ENCODE measurements at regions not wholly inside any gene's neighbourhood (a gene's known extent, or its start where the extent isn't known, plus 50 kb on each side); places are given as distances from the start of the nearest gene placed in this dataset.
A peak's percentile ranks its signal among the peaks of the same experiment; 100 is the strongest.

DNA sequence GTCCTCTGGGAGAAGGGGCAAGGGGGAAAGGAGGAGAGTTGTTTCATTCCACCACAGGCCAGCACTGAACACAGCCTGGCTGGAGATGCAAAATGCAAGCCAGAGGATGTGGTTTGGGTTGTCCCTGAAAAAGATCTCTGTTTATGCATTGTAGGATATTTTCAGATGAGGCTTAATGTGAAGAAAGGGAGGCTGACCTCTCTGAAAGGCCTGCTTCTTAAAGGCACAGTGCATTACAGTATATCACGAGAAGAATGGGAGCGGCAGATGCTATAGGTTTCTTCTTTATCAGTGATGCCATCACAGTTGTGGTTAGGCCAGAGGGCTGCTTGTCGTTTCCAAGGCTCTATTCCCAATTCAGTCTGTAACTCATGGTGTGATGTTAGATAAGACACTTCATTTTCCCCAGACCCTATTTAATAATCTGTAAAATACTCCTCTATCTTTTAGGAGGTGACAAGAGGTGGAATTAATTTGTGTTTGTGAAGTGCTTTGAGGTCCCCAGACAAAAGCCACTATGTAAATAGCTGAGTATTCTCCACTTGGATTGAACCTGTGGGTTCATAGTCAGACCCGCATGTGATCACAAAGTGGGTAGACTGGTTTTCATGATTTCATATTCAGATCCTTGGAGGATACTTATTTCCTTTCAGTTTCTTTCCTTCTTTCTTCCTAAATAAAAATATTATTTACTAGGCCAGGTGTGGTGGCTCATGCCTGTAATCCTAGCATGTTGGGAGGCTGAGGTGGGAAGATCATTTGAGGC, 76.5 kb upstream of the WDR26 start:
- peak in 1 of 2 donors; percentile 11 for ATAC-seq
- H3K4me3 Mint-ChIP-seq = no peak overlapping the region
- peaks cover 7 to 9% of the 10 kb centered on the region in 2 donors for H3K4me1 Mint-ChIP-seq (ENCODE audit: low read depth in 2 of 2)

DNA sequence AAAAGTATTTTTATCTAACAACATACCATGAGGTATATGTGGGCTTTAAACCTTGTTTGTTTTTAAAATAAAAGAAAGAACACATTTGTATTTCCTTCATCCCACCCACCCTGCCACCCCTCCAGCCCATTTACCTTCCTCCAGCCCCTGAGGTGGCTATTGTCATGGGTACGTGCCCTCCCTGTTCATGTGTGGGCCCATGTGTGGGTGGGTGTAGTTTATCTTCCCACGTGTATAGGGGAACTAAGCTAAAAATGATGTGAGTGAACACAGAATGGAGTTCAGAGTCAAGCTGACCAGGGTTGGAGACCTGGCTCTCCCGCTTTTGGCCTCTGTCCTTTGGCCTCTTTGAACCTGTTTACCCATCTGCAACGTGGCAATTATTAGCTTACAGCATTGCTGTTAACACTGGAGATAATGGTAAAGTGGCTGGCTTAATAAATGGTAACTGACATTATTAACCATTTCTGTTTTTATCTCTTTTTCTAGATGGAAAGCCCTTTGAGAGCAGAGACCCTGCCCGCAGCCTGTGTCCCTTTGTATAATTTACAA, 78.1 kb upstream of the WDR26 start:
- H3K27ac Mint-ChIP-seq = no peak overlapping the region
- no peak for DNase-seq (ENCODE audit: low spot score)
- ATAC-seq = no peak
- no peaks in the 10 kb centered on the region for H3K9me3 Mint-ChIP-seq
- peaks cover 7% of the 10 kb centered on the region in 2 donors for H3K4me1 Mint-ChIP-seq (ENCODE audit: low read depth in 2 of 2)
- no peaks in the 10 kb centered on the region for H3K27me3 Mint-ChIP-seq
- no peak overlapping the region for H3K4me3 Mint-ChIP-seq
- no peaks in the 10 kb centered on the region for H3K36me3 Mint-ChIP-seq

More for the DNA sequence above, 76.5 kb upstream of the WDR26 start:
- DNase-seq (ENCODE audit: low spot score) = no peak
- H3K9me3 Mint-ChIP-seq = no peaks in the 10 kb centered on the region
- peak overlapping the region in 1 of 2 donors; percentile 66 for H3K27ac Mint-ChIP-seq
- H3K27me3 Mint-ChIP-seq = peaks cover 0 to 4% of the 10 kb centered on the region in 2 donors
- no peaks in the 10 kb centered on the region for H3K36me3 Mint-ChIP-seq

DNA sequence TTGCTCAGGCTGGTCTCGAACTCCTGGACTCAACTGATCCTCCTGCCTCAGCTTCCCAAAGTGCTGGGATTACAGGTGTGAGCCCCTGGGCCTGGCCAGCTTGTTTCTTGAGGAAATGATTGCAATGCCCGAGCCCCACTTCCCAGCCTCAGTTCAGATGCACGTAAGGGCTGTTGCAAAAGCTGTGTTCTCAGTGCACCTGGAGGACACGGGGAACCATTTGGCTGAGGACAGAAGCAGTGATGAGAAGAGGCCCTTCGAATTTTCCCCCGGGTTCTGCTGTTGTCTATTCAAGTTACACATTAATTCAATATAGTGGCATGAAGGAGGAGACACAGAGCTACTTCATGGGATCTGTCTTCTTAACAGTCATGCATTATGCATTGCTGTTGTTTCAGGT, 78.8 kb upstream of the WDR26 start:
- no peaks in the 10 kb centered on the region for H3K27me3 Mint-ChIP-seq
- H3K36me3 Mint-ChIP-seq = no peaks in the 10 kb centered on the region
- no peaks in the 10 kb centered on the region for H3K9me3 Mint-ChIP-seq
- H3K27ac Mint-ChIP-seq = no peak overlapping the region
- ATAC-seq (no peak), DNase-seq (ENCODE audit: low spot score) (no peak)
- H3K4me1 Mint-ChIP-seq (ENCODE audit: low read depth in 2 of 2) = peaks cover 7% of the 10 kb centered on the region in 2 donors
- H3K4me3 Mint-ChIP-seq = no peak overlapping the region

DNA sequence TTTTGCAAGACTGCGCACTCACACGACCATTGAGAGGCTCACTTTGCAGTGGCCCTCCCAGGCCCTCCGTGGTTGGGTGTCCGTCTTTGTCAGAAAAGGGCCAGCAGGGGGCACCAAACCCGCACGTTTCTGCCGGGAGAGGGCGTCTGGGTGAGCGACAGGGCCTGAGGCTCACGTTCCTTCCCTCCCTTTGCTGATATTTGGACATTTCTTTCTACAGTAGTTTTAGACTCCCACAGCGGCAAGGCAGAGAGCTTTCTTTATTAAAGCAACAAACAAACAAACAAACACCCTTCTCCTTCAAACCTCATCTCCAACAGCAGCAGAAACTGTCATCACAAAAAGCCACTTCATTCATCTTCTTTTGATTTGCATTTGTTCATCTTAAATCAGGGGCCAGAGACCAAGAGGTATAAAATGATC, 79.2 kb upstream of the WDR26 start:
- no peaks in the 10 kb centered on the region for H3K36me3 Mint-ChIP-seq
- no peaks in the 10 kb centered on the region for H3K27me3 Mint-ChIP-seq
- ATAC-seq (peak; percentile 86 to 88), DNase-seq (ENCODE audit: low spot score) (peak; percentile 77)
- H3K27ac Mint-ChIP-seq = no peak overlapping the region
- no peak overlapping the region for H3K4me3 Mint-ChIP-seq
- H3K9me3 Mint-ChIP-seq = no peaks in the 10 kb centered on the region
- H3K4me1 Mint-ChIP-seq (ENCODE audit: low read depth in 2 of 2) = peaks cover 7% of the 10 kb centered on the region in 2 donors

DNA sequence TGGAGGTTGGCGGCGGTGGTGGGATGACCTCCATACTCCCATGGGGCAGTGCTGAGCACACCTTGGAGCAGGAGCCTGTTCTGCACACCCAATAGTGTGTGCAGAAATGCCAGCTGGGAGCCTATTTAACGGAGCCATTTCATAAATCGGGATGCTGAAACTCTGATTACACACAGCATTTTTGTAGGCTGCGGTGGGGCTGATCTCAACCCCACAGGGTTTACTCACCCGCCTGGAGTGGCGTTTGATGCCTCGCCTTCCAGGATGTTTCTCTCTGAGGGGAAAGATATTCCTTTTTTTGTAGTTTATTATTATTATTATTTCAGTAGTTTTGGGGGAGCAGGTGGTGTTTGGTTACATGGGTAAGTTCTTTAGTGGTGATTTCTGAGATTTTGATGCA, 82.6 kb upstream of the WDR26 start:
- Mint-ChIP-seq H3K27me3 (no peaks in the 10 kb centered on the region), H3K9me3 (no peaks in the 10 kb centered on the region), H3K4me3 (no peak overlapping the region), H3K36me3 (no peaks in the 10 kb centered on the region), H3K4me1 (ENCODE audit: low read depth in 2 of 2) (peaks cover 7% of the 10 kb centered on the region in 2 donors), H3K27ac (no peak overlapping the region)
- ATAC-seq (no peak), DNase-seq (ENCODE audit: low spot score) (no peak)

DNA sequence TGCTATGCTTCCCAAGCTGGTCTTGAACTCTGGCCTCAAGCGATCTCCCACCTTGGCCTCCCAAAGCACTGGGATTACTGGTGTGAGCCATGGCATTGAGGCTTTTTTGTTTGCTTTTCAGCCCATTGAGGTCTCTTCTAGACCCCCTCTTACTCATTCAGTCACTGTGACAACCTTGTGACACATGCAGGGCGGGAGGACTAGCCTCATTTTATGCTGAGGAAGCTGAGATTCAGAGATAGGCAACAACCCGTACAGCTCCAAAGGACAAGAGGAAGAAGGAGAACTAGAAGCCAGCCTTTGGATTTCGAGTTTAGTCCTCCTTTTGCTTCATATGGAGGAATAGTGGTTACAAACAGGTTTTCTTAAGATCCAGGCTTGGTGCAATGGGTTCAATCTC, 83.9 kb upstream of the WDR26 start:
- no peak overlapping the region for H3K4me3 Mint-ChIP-seq
- H3K9me3 Mint-ChIP-seq = no peaks in the 10 kb centered on the region
- DNase-seq (ENCODE audit: low spot score) (no peak), ATAC-seq (no peak)
- peaks cover 6 to 7% of the 10 kb centered on the region in 2 donors for H3K4me1 Mint-ChIP-seq (ENCODE audit: low read depth in 2 of 2)
- H3K36me3 Mint-ChIP-seq = no peaks in the 10 kb centered on the region
- H3K27ac Mint-ChIP-seq = no peak overlapping the region
- no peaks in the 10 kb centered on the region for H3K27me3 Mint-ChIP-seq

DNA sequence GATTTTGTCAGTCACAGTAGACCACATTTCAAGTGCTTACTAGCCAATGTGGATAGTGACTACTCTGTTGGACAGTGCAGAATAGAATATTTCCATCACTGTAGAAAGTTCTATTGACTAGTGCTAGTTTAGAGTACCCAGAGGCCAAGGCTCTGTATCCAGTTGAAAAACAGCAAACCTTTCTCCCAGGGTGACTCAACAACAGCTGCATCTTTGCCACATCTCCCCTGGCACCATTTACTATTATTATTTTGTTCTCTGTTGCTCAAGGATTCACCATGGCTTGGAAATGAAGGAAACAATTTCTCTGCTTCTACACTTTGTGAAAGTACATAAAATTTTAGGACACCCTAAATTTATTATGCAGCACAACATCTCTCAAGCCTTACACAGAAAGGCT, 85.3 kb upstream of the WDR26 start:
- H3K4me3 Mint-ChIP-seq = no peak overlapping the region
- H3K4me1 Mint-ChIP-seq (ENCODE audit: low read depth in 2 of 2) = no peaks in the 10 kb centered on the region
- no peaks in the 10 kb centered on the region for H3K36me3 Mint-ChIP-seq
- no peaks in the 10 kb centered on the region for H3K9me3 Mint-ChIP-seq
- no peak overlapping the region for H3K27ac Mint-ChIP-seq
- H3K27me3 Mint-ChIP-seq = no peaks in the 10 kb centered on the region
- no peak for ATAC-seq
- DNase-seq (ENCODE audit: low spot score) = no peak

DNA sequence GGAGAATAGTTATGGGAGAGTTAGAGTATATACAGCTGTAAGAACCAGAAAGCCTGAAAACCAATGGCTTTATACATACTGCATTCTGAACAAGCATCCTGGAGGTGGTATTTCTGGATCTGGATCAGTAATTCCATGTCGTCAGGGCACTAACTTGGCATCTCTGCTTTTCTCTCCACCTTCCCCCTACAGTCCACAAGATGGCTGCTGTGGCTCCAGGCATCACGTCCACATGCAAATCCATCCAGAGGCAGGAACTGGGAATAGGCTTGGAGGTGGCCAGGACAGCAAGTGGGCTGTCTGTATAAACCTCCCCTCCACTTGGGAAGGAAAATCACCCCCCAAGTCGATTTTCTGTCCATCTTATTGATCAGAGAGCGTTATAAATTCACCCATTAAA, 86.2 kb upstream of the WDR26 start:
- DNase-seq (ENCODE audit: low spot score) (no peak), ATAC-seq (no peak)
- no peak overlapping the region for H3K27ac Mint-ChIP-seq
- H3K9me3 Mint-ChIP-seq = no peaks in the 10 kb centered on the region
- H3K4me1 Mint-ChIP-seq (ENCODE audit: low read depth in 2 of 2) = no peaks in the 10 kb centered on the region
- H3K4me3 Mint-ChIP-seq = no peak overlapping the region
- H3K36me3 Mint-ChIP-seq = no peaks in the 10 kb centered on the region
- no peaks in the 10 kb centered on the region for H3K27me3 Mint-ChIP-seq

DNA sequence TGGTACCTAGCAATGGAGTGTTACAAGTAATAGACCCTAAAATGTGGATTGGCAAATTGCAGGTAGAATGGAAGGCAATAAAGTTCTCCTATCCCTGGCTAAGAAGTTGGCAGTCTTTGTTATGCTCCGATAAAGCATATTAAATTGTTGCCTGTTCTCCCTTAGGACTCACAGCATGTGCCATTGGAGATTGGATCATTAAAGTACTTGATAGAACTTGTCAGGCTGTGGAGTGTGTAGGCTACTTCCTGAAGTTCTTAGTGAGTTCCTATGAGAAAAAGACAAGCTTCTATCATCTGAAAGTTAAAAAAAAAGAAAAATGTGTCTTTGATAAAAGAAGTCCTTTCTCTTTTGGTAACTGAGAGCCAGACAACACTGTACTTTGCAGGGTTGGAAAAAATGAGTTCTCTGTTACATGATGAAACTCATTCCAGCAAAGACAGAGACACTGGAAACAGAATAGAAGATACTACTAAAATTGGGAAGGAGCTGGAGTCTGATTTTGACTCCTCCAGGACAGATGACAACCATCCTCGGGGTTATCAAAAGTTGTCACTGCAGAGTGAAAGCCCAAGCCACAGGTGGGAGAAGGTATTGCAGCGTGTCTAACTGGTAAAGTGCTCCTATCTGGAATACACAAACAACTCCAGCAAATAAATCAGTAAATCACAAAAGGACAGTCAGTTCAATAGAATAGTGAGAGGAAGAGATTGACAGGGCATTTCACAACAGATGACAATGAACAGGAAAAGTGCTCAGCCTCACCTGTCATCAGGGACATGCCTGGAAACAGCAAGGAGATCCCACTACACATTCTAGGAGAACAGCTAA, 87.5 kb upstream of the WDR26 start:
- no peaks in the 10 kb centered on the region for H3K27me3 Mint-ChIP-seq
- DNase-seq (ENCODE audit: low spot score) = no peak
- H3K36me3 Mint-ChIP-seq = no peaks in the 10 kb centered on the region
- H3K4me1 Mint-ChIP-seq (ENCODE audit: low read depth in 2 of 2) = no peaks in the 10 kb centered on the region
- no peaks in the 10 kb centered on the region for H3K9me3 Mint-ChIP-seq
- no peak overlapping the region for H3K27ac Mint-ChIP-seq
- no peak for ATAC-seq
- no peak overlapping the region for H3K4me3 Mint-ChIP-seq

DNA sequence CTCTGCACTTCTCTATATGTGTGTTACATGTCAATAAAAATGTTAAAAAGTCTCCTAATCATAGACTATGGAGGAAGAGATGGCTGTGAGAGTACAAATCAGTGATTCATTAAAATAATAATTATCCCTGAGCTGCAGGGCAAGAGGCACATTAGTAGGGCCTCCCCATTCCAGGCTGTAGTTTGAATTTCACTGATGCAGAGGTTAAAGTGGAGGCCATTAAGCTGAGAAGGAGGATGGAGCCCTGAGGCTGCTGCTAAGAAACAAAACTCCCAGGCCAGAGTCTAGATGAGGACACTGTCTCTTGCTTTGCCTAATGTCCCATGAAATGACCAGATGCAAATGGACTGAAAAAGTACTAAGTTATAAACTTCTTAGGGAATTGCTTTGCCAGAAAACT, 89.1 kb upstream of the WDR26 start:
- DNase-seq (ENCODE audit: low spot score) (no peak), ATAC-seq (no peak)
- Mint-ChIP-seq H3K9me3 (no peaks in the 10 kb centered on the region), H3K36me3 (no peaks in the 10 kb centered on the region), H3K27me3 (no peaks in the 10 kb centered on the region), H3K27ac (no peak overlapping the region), H3K4me3 (no peak overlapping the region), H3K4me1 (ENCODE audit: low read depth in 2 of 2) (no peaks in the 10 kb centered on the region)

DNA sequence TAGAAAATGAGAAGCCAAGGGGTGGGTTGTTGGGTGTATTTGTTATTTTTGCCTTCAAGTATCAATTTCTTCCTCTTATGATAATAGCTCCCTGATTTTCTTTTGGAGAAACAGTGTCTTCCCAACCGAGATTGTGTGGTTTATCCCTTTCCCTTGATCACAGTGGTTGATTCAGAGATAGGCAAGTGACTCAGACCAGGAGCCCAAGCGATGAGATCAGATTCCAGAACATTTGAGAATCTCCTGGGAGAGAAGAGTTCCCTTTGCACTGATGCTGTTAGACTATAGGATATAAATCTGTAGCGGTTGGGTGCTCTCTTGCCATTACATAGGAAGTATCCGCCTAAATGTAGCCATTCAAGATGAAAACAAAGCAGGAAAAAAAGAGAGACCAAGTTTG, 90.1 kb upstream of the WDR26 start:
- no peak for ATAC-seq
- no peak overlapping the region for H3K27ac Mint-ChIP-seq
- H3K4me3 Mint-ChIP-seq = no peak overlapping the region
- no peak for DNase-seq (ENCODE audit: low spot score)
- no peaks in the 10 kb centered on the region for H3K27me3 Mint-ChIP-seq
- H3K36me3 Mint-ChIP-seq = no peaks in the 10 kb centered on the region
- no peaks in the 10 kb centered on the region for H3K9me3 Mint-ChIP-seq
- no peaks in the 10 kb centered on the region for H3K4me1 Mint-ChIP-seq (ENCODE audit: low read depth in 2 of 2)

DNA sequence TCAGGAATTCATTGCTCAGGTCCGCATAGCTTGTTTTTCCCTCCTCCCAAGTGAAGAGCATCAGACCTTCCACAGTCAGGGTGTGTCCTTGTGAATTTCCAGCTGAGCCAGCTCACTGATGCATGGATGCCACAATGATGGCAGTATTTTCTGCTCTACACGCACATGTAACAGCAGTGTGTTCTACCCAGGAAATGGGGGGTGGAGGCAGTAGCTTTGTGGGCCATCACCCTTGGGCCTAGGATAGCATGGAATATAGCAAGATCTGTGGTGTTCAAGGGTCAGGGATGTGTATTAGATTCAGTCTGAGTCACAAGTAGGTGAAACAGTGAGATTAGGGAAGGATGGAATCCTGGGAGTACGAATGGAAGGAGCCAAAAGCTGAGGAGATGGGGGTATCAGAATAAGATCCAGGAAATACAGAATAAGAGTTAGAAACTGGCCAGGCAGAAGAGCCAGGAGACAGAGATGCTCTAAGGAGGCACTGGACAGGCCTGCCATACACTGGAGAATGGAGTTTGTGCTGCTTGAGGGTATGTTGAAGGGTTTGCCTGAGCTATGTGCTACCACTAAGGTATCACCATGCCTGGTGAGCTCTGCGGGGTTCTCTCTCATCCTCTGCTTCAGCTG, 90.6 kb upstream of the CNIH3 start:
- DNase-seq (ENCODE audit: low spot score) = no peak
- no peak overlapping the region for H3K27ac Mint-ChIP-seq
- H3K27me3 Mint-ChIP-seq = no peaks in the 10 kb centered on the region
- ATAC-seq = no peak
- H3K4me3 Mint-ChIP-seq = no peak overlapping the region
- H3K36me3 Mint-ChIP-seq = no peaks in the 10 kb centered on the region
- no peaks in the 10 kb centered on the region for H3K4me1 Mint-ChIP-seq (ENCODE audit: low read depth in 2 of 2)
- no peaks in the 10 kb centered on the region for H3K9me3 Mint-ChIP-seq

DNA sequence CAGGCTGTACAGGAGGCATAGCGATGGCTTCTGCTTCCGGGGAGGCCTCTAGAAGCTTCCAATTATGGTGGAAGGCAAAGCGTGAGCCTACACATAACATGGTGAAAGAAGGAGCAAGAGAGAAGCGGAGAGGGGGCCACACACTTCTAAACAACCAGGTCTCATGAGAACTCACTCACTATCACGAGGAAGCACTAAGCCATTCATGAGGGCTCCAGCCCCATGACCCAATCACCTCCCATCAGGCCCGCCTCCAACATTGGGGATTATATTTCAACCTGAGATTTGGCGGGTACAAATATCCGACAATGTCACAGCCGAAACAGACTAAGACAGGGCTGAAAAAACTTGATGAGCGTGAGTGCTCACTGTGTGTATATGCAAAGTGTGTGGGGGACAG, 89.3 kb upstream of the CNIH3 start:
- no peak for DNase-seq (ENCODE audit: low spot score)
- H3K9me3 Mint-ChIP-seq = no peaks in the 10 kb centered on the region
- no peaks in the 10 kb centered on the region for H3K36me3 Mint-ChIP-seq
- H3K27me3 Mint-ChIP-seq = peaks cover 5 to 9% of the 10 kb centered on the region in 2 donors
- no peak for ATAC-seq
- no peak overlapping the region for H3K4me3 Mint-ChIP-seq
- H3K4me1 Mint-ChIP-seq (ENCODE audit: low read depth in 2 of 2) = no peaks in the 10 kb centered on the region
- H3K27ac Mint-ChIP-seq = no peak overlapping the region

DNA sequence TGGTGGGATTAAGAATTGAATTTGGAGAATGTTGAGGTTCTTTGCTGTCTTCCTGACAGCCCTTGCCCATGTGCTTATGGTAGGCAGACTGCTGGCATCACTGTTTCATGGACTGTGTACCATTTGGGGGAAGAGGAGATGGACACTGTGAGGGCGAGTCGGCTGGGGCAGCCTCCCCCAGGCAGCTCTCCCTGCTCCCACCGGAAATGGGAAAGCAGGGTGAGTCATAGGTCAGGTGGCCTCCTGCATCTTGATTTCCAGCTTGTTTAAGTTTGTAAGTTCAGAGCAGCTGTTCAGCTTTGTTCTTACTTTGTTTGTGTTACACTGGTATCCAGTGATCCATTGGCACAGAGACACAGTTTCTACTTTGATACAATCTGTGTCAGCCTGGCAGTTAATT, 87.2 kb upstream of the CNIH3 start:
- ATAC-seq = no peak

More for the DNA sequence above, 87.2 kb upstream of the CNIH3 start:
- Mint-ChIP-seq H3K9me3 (no peaks in the 10 kb centered on the region), H3K36me3 (no peaks in the 10 kb centered on the region), H3K27ac (no peak overlapping the region), H3K4me3 (no peak overlapping the region), H3K27me3 (peaks cover 11 to 15% of the 10 kb centered on the region in 2 donors), H3K4me1 (ENCODE audit: low read depth in 2 of 2) (no peaks in the 10 kb centered on the region)
- no peak for DNase-seq (ENCODE audit: low spot score)

Measured in natural killer cell treated with Interleukin-12 subunit alpha and Interleukin-12 subunit beta and Interleukin-15 and Interleukin-18, amount 100 ng/mL, for 72 hours (primary cell).